ENCODE measurements at regions not wholly inside any gene's neighbourhood (a gene's known extent, or its start where the extent isn't known, plus 50 kb on each side); places are given as distances from the start of the nearest gene placed in this dataset.

DNA sequence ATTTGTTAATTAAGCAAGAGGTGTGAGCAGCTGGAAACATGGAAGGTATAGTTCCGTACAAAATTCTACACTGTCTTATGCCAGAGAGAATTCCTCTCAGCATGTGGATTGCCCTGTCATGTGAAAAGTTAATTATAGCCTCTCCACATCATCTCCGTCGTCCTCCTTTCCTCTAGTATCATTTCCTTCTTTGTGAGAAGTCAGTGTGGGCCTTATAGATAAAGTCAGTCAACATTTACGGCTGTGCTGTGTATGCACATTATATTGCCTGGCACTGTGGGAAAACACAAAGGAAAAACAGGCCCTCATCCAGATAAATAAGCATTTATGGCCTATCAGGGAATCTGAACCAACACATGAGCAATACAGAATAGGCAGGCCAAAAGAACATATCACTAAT, 236.6 kb downstream of the SEC23A start:
- no peak overlapping the region for H3K27ac ChIP-seq
- DNase-seq (no peak), ATAC-seq (no peak)
- peaks cover 2 to 23% of the 10 kb centered on the region in 2 donors for H3K4me1 ChIP-seq
- no peaks in the 10 kb centered on the region for H3K36me3 ChIP-seq
- H3K4me3 ChIP-seq = no peak overlapping the region
- TF ChIP-seq CTCF (IDR thresholded peaks at IDR 0.05) = no peak
- peaks cover 0 to 5% of the 10 kb centered on the region in 2 donors for H3K9me3 ChIP-seq
- intact Hi-C loops (cut with DNase I) = no loop called here
- no peaks in the 10 kb centered on the region for H3K27me3 ChIP-seq

DNA sequence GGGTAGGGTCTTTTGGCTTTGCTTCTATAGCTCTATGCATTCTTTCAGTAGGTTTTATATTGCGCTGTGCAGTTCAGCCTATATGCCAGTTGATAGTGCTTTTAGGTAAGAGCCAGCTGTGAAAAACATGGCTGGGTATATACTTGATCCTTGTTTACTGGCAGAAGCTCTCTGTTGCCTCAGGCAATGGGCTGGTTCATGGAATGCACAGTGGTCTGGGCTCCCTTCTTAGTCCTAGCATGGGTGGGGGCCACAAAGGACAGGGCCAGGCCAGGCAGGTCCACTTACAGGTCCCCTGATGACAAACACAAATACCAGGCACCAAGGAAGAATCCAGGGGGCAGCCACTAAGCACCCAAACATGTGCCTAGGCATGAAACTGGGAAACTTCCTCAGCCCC, 240.7 kb downstream of the SEC23A start:
- ATAC-seq = no peak
- no peak overlapping the region for H3K4me3 ChIP-seq
- peaks cover 0 to 5% of the 10 kb centered on the region in 2 donors for H3K9me3 ChIP-seq
- intact Hi-C loops (cut with DNase I) = no loop called here
- no peaks in the 10 kb centered on the region for H3K36me3 ChIP-seq
- TF ChIP-seq CTCF (IDR thresholded peaks at IDR 0.05) = no peak
- no peak overlapping the region for H3K27ac ChIP-seq
- H3K4me1 ChIP-seq = peaks cover 0 to 13% of the 10 kb centered on the region in 2 donors
- no peaks in the 10 kb centered on the region for H3K27me3 ChIP-seq
- DNase-seq = no peak

- no peak for ATAC-seq
- intact Hi-C loops (cut with DNase I) = no loop called here
- H3K27ac ChIP-seq = no peak overlapping the region
These were observed 242.5 kb downstream of the SEC23A start for GRCh38 chr14:38860530-38860929.

GRCh38 chr14:38856798-38857197, 246.2 kb downstream of the SEC23A start:
- Histone ChIP-seq H3K27me3 (no peaks in the 10 kb centered on the region), H3K4me1 (no peaks in the 10 kb centered on the region), H3K27ac (no peak overlapping the region), H3K4me3 (no peak overlapping the region), H3K36me3 (no peaks in the 10 kb centered on the region), H3K9me3 (no peaks in the 10 kb centered on the region)
- no peak for TF ChIP-seq CTCF (IDR thresholded peaks at IDR 0.05)
- DNase-seq (no peak), ATAC-seq (no peak)
- intact Hi-C loops (cut with DNase I) = no loop called here

More at GRCh38 chr14:38860530-38860929, 242.5 kb downstream of the SEC23A start:
- H3K9me3 ChIP-seq = peaks cover 0 to 5% of the 10 kb centered on the region in 2 donors
- no peak for DNase-seq
- no peaks in the 10 kb centered on the region for H3K36me3 ChIP-seq
- H3K27me3 ChIP-seq = no peaks in the 10 kb centered on the region
- TF ChIP-seq CTCF (IDR thresholded peaks at IDR 0.05) = no peak
- no peak overlapping the region for H3K4me3 ChIP-seq
- no peaks in the 10 kb centered on the region for H3K4me1 ChIP-seq

- Histone ChIP-seq H3K27me3 (no peaks in the 10 kb centered on the region), H3K9me3 (no peaks in the 10 kb centered on the region), H3K4me3 (no peak overlapping the region), H3K27ac (no peak overlapping the region), H3K36me3 (no peaks in the 10 kb centered on the region), H3K4me1 (no peaks in the 10 kb centered on the region)
- DNase-seq (no peak), ATAC-seq (no peak)
- intact Hi-C loops (cut with DNase I) = no loop called here
- TF ChIP-seq CTCF (IDR thresholded peaks at IDR 0.05) = no peak
These were observed 247.5 kb downstream of the SEC23A start for GRCh38 chr14:38855513-38855912.

Data from left lung (tissue), 4 donors.